ENCODE measurements at regions not wholly inside any gene's neighbourhood (a gene's known extent, or its start where the extent isn't known, plus 50 kb on each side); places are given as distances from the start of the nearest gene placed in this dataset.

DNA sequence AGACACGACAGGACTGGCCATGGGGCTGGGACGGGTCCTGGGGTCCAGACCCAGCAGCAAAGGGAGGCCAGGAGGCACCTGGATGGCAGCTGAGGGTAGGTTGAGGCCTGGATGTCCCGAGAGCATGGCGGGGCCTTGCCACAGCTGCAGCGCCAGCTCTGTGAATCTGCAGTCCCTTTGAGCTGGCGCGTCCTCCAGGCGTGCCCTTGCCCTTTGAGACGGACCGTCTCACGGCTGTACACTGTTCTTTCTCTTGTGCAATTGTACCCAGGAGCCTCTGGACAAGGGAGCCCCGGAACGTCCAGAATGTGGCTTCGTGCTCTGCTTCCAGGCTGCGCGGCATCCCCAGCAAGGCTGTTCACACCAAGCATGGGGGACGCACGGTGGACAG is 69.5 kb upstream of the CIBAR2 start (continued):
- TF ChIP-seq ZNF709 (CRISPR knock-in tag; IDR thresholded peaks at IDR 0.05) (peak; percentile 100), LCORL (IDR thresholded peaks at IDR 0.05) (no peak), LCORL (CRISPR knock-in tag; IDR thresholded peaks at IDR 0.05) (peak; percentile 90), TOPORS (CRISPR knock-in tag; IDR thresholded peaks at IDR 0.05) (no peak), EHMT2 (IDR thresholded peaks at IDR 0.05; ENCODE audit: borderline replicate concordance, low read depth, low read length) (no peak), ZNF557 (CRISPR knock-in tag; IDR thresholded peaks at IDR 0.05) (no peak), TMF1 (CRISPR knock-in tag; IDR thresholded peaks at IDR 0.05; ENCODE audit: low read depth) (no peak), ZNF136 (CRISPR knock-in tag; IDR thresholded peaks at IDR 0.05; ENCODE audit: low read depth) (no peak), FOXO1 (CRISPR knock-in tag; IDR thresholded peaks at IDR 0.05) (peak; percentile 44; the same call in 1 of the 2 replicates), MAFG (CRISPR knock-in tag; IDR thresholded peaks at IDR 0.05) (no peak), ZNF572 (CRISPR knock-in tag; IDR thresholded peaks at IDR 0.05) (no peak), KDM1A (CRISPR knock-in tag; IDR thresholded peaks at IDR 0.05) (0 out of 2 replicates have a peak, but pooled peaks have one; percentile 7), PHF5A (CRISPR knock-in tag; IDR thresholded peaks at IDR 0.05; ENCODE audit: low read depth, unreplicated experiment) (no peak), CHD4 (IDR thresholded peaks at IDR 0.05; ENCODE audit: borderline replicate concordance, low read length) (no peak), ZNF251 (CRISPR knock-in tag; IDR thresholded peaks at IDR 0.05) (no peak), ZNF776 (CRISPR knock-in tag; IDR thresholded peaks at IDR 0.05) (no peak), ZFX (CRISPR knock-in tag; IDR thresholded peaks at IDR 0.05; ENCODE audit: low read depth) (peak; percentile 84)
- TF ChIP-seq, protein P1, sequence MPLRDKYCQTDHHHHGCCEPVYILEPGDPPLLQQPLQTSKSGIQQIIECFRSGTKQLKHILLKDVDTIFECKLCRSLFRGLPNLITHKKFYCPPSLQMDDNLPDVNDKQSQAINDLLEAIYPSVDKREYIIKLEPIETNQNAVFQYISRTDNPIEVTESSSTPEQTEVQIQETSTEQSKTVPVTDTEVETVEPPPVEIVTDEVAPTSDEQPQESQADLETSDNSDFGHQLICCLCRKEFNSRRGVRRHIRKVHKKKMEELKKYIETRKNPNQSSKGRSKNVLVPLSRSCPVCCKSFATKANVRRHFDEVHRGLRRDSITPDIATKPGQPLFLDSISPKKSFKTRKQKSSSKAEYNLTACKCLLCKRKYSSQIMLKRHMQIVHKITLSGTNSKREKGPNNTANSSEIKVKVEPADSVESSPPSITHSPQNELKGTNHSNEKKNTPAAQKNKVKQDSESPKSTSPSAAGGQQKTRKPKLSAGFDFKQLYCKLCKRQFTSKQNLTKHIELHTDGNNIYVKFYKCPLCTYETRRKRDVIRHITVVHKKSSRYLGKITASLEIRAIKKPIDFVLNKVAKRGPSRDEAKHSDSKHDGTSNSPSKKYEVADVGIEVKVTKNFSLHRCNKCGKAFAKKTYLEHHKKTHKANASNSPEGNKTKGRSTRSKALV (CRISPR knock-in tag; IDR thresholded peaks at IDR 0.05): peak; percentile 35; the same call in 1 of the 2 replicates
- TF ChIP-seq, protein P2, sequence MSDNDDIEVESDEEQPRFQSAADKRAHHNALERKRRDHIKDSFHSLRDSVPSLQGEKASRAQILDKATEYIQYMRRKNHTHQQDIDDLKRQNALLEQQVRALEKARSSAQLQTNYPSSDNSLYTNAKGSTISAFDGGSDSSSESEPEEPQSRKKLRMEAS (IDR thresholded peaks at IDR 0.05): peak; percentile 74
- TF ChIP-seq, protein P3, sequence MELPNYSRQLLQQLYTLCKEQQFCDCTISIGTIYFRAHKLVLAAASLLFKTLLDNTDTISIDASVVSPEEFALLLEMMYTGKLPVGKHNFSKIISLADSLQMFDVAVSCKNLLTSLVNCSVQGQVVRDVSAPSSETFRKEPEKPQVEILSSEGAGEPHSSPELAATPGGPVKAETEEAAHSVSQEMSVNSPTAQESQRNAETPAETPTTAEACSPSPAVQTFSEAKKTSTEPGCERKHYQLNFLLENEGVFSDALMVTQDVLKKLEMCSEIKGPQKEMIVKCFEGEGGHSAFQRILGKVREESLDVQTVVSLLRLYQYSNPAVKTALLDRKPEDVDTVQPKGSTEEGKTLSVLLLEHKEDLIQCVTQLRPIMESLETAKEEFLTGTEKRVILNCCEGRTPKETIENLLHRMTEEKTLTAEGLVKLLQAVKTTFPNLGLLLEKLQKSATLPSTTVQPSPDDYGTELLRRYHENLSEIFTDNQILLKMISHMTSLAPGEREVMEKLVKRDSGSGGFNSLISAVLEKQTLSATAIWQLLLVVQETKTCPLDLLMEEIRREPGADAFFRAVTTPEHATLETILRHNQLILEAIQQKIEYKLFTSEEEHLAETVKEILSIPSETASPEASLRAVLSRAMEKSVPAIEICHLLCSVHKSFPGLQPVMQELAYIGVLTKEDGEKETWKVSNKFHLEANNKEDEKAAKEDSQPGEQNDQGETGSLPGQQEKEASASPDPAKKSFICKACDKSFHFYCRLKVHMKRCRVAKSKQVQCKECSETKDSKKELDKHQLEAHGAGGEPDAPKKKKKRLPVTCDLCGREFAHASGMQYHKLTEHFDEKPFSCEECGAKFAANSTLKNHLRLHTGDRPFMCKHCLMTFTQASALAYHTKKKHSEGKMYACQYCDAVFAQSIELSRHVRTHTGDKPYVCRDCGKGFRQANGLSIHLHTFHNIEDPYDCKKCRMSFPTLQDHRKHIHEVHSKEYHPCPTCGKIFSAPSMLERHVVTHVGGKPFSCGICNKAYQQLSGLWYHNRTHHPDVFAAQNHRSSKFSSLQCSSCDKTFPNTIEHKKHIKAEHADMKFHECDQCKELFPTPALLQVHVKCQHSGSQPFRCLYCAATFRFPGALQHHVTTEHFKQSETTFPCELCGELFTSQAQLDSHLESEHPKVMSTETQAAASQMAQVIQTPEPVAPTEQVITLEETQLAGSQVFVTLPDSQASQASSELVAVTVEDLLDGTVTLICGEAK (IDR thresholded peaks at IDR 0.05): no peak
- TF ChIP-seq, protein P3 (CRISPR knock-in tag; IDR thresholded peaks at IDR 0.05): no peak
- TF ChIP-seq, protein P4, sequence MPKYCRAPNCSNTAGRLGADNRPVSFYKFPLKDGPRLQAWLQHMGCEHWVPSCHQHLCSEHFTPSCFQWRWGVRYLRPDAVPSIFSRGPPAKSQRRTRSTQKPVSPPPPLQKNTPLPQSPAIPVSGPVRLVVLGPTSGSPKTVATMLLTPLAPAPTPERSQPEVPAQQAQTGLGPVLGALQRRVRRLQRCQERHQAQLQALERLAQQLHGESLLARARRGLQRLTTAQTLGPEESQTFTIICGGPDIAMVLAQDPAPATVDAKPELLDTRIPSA (CRISPR knock-in tag; IDR thresholded peaks at IDR 0.05; ENCODE audit: borderline replicate concordance): no peak
